Stimulated activated naive CD4-positive, alpha-beta T cell (primary cell): ENCODE measurements at regions not wholly inside any gene's neighbourhood (a gene's known extent, or its start where the extent isn't known, plus 50 kb on each side); places are given as distances from the start of the nearest gene placed in this dataset.

ENCODE experiments used
- DNase-seq, 6 experiments: peaks; one replicate each; lab custom pipeline; 2025; lab: John Stamatoyannopoulos, UW

- DNase-seq, result no peak
Measured at GRCh38 chr1:56313560-56313959, 265.8 kb downstream of the PLPP3 start.

DNA sequence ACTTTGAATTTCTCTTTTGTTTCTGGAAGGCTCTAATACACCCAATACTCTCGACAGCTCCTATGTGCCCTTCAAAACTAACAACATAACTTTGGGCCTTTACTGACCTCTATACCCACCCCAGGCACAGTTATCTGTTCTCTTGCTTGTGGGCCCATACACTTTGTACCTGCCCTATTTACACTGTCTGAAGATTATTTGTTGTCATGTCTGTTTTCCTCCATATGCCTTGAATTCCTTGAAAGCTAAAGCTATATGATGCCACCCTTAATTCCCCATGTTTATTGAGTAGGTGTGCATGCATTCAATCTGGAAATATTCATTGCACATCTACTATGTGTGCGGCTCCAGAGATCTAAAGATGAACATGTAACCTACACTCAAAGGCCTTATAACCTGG, 267.6 kb downstream of the PLPP3 start:
- no peak for DNase-seq

- DNase-seq, result no peak
Measured at GRCh38 chr1:56310945-56311344, 268.4 kb downstream of the PLPP3 start.

DNA sequence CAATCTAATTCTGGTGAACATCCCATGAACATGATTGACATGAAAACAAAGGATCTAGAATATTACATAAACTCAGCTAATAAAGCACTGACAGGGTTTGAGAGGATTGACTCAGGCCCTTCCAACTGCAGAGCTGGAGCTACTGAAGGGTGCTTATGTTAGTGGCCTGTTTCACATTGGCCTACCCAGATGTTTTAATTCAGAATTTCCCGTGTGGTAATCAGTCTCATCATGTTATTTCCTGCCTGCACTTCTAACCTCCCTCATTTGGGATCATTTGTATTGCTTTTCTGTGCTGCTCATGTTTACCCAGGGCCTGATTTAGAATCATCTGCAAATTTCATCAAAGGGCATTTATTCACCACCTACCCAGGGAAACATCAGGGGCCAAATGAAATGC, 270.3 kb downstream of the PLPP3 start:
- DNase-seq, result no peak

DNA sequence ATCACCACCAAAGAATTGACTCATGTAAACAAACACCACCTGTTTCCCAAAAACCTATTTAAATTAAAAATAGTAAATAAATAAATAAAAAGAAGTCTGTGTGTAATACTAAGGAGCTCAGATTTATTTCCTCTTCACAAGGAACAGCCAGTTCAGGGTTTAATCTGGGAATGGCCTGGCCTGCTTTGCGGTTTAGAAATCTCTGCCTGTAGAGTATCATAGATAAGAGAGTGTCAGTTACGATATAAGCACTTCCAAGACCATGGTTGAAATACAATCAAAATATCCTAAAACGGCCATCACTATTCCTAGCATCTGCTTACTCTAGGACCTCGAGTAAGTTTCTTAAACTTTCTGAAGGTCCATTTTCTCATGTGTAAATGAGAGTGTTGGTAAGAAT, 274.4 kb downstream of the PLPP3 start:
- DNase-seq, result no peak

GRCh38 chr1:56303805-56304204, 275.6 kb downstream of the PLPP3 start:
- no peak for DNase-seq

GRCh38 chr1:56302878-56303277, 276.5 kb downstream of the PLPP3 start:
- DNase-seq, result no peak

GRCh38 chr1:56301791-56302190, 277.6 kb downstream of the PLPP3 start:
- DNase-seq, result no peak

DNA sequence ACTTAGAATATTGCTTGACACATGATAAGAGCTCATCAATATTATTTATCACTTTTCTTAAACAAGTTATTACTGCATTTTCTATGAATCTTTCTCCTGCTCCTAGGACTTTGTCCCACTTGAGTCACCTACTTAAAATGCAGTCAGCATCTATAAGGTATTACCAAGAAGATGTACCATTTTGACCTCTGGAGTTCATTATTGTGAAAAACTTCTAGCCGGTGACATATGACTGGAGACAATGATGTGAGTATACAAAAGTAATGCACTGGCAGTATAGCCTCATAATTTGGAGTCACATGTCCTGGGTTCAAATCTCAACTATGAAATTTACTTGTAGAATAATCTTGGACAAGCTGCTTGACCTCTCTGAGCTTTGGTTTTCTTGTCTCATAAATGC, 278.5 kb downstream of the PLPP3 start:
- no peak for DNase-seq

DNA sequence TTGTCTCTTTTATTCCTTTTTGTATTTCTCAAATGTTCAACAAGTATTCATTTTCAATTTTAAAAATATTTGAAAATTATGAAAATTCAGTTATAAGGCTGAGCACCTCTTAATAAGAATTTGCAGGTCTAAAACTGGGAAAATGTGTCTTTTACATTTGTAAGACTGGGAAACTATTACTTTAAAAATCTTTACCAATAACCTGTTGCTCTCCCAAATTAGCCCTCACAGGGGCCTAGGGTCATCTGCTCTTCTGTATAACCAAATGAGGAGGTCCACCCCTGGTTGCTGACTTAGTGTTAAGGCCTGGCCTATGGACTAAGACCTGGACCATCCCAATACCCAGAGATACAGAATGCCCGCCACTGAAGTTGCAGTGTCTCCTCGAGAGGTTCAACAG, 280.5 kb downstream of the PLPP3 start:
- DNase-seq, result no peak

DNA sequence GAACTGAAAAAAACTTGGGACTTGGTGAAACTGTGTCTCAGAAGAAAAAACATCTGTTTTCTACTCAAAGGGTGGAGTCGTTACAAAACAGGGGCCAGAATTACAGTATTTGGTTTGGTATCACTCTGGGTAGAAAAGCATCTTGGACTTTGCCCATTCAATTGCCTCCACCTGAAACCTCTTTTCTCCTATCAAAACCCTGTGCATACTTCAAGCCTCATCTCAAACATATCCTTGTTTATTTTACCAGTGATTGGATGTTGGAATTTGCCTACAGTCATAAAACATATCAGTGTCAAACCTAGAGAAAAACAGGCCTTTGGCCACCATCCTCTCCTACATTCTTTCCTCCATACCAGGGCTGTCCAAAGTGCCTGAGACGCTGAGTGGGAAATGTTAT, 281.5 kb downstream of the PLPP3 start:
- no peak for DNase-seq

- DNase-seq, result no peak
Measured at GRCh38 chr1:56297208-56297607, 282.2 kb downstream of the PLPP3 start.

DNA sequence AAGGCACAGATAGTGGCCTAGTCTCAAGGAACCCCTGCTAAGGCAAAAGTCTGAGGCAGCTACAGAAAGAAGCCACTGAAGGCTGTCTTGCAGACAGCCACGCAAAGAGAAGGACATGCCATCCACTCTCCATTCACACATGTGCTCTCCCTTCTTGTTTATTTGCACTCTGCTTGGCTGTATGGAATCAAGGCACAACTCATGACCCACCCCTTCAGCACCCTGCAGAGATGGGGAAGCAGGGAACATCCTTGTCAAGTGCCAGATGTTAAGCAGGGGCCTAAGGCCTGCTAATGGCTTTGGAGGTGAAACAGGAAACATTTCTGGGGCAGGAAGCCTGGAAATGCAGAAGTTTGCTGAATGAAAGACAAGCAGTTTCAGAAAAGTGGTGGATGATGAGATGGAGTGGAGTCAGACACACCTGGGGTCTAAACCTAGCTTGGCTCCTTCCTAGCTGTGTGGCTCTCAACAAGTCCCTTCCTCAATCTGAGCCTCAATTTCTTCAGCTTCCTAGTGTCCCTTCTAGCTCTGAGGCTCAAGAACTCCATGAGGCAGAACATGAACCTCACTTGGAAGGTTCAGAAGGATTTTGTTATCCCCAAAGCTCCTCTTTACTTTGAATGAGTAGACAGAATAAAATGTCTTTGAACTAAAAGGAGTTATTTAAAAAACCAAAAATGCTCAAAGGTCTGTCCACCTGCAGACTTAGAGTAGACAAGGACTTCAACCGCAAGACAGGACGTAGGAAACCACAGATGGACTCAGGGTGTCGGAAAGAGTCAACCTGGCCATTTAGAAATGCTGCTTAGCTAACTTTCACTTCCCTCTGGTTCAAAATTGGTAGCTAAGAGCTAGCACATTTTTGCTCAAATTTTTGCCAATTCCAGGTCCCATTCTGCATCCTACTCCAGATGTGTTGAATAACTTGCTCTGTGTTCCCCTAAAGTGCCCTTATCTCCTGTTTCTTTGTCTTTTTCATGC, 283.1 kb downstream of the PLPP3 start:
- DNase-seq, result no peak

DNA sequence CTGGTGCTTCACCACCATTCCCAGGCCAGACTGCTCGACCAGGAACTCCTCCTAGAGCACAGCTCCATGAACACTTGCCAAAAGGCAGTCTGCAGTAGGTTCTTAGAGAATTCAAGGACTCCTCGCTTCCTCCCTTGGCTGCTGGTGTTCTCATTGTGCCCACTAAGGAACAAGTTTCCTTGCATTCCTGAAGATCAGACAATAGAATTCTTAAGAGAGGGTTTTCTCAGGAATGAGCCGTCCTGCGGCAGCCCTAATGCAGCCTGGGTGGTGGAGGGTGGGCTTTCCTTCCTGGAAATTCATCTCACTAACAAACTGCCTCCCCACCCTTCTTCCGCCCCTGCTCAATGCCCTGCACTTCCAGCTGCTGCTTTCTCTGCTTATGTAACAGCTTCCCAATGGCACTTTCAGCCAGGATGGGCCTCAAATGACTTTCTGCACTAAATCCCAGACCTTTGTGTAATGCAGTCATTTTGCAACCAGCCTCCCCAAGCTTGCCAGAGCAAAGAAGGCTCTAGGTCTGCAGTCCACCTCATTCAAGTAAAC, 287.9 kb downstream of the PLPP3 start:
- no peak for DNase-seq

- no peak for DNase-seq
Measured at GRCh38 chr1:56289260-56289659, 290.1 kb downstream of the PLPP3 start.

GRCh38 chr1:56287721-56288120, 291.6 kb downstream of the PLPP3 start:
- no peak for DNase-seq

DNA sequence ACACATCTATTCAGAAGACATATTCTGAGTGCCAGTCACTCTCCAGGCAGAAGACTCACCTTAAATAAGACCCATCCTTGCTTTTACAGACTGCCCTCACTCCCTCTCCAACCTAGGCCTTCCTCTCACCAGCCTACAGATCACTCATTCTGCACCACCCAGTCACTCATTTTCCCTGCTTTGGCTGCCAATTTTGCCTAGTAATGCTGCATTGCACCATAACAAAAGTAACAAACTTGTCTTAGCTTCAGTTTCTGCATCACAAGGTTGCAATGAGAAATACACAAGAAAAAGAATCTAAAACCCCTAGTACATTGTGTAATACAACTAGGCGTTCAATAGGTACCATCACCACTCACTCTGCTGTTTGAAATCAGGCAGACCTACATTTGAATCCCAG, 292.4 kb downstream of the PLPP3 start:
- no peak for DNase-seq

- no peak for DNase-seq
Measured at GRCh38 chr1:56286506-56286905, 292.9 kb downstream of the PLPP3 start.

GRCh38 chr1:56285554-56286402, 293.6 kb downstream of the PLPP3 start:
- no peak for DNase-seq

GRCh38 chr1:56284928-56285327, 294.4 kb downstream of the PLPP3 start:
- DNase-seq, result no peak

- no peak for DNase-seq
Measured at GRCh38 chr1:56278061-56278460, 301.3 kb downstream of the PLPP3 start.

DNA sequence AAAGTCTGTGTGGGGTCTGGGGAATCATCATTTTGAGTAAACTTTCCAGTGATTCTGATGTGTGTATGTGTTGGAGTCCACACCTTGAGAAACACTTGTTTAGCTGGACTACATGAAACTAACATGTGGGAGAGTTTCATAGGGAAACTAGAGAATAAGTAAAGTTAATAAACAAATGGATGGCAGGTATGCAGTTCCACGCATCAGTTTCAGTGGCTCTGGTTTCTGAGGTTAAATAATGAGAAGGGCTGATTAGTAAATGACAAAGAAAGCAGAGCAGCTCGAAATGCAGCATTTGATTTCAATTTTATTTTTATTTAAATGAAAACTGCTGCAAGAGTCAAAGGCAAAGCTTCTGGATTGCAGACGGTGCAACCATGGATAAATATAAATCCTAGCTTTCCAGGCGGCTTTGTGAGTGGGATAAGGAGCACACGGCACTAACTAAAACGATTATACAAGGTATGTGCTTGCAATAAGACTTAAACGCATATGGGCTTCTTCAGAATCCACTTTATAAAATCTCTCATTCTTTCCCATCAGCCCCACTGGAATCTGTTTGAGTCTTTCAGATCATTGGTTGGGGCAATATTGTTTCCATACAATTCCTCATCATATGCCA, 310.7 kb downstream of the PLPP3 start:
- no peak for DNase-seq
